ENCODE measurements at regions not wholly inside any gene's neighbourhood (a gene's known extent, or its start where the extent isn't known, plus 50 kb on each side); places are given as distances from the start of the nearest gene placed in this dataset.

DNA sequence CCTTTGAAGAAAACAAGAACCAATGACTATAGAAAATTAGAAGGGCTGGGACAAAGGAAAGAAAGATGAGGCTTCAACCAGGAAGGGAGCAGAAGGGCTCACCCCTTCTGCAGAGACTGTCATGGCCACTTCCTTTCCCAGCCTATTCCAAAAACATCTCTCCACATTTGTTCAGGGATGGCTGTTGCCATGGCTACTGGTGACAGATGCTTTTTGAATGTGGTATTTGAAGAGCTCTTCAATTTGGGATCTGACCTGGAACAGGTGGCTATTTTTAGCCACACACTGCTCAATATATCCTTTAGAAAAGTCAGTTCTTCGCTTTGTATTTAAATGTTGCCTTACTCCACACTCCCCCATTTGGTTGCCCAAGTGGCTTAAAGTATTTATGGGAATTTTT lies 64.1 kb upstream of the LCLAT1 start:
- Histone ChIP-seq H3K9me1 (replicated peaks; ENCODE audit: control insufficient read depth, extremely low read depth, insufficient read depth, low read length) (no peaks in the 10 kb centered on the region), H3K4me1 (ENCODE audit: control insufficient read depth, extremely low read depth, insufficient read depth, low read length) (no peaks in the 10 kb centered on the region), H3K9ac (replicated peaks; ENCODE audit: extremely low read depth, insufficient read depth, low read length) (no peak overlapping the region), H3K27me3 (ENCODE audit: control insufficient read depth in 2 of 2, insufficient read depth in 2 of 2, low read length in 2 of 2) (no peaks in the 10 kb centered on the region), H2AFZ (ENCODE audit: low read depth, low read length) (no peak overlapping the region), H3K4me3 (replicated peaks in 1 of 3; ENCODE audit: insufficient read depth in 1 of 3, low read depth in 1 of 3, low read length in 3 of 3) (no peak overlapping the region), H3K79me2 (ENCODE audit: control insufficient read depth, insufficient read depth, low read length) (no peaks in the 10 kb centered on the region), H4K20me1 (replicated peaks; ENCODE audit: control insufficient read depth, extremely low read depth, insufficient read depth, low read length) (no peaks in the 10 kb centered on the region), H3K9me3 (replicated peaks; ENCODE audit: control insufficient read depth, insufficient read depth, low read length) (no peaks in the 10 kb centered on the region), H3K27ac (ENCODE audit: insufficient read depth, low read depth, low read length) (no peak overlapping the region), H3K4me2 (ENCODE audit: insufficient read depth, low read length) (no peak overlapping the region), H3K36me3 (ENCODE audit: control insufficient read depth in 2 of 2, extremely low read depth in 1 of 2, insufficient read depth in 2 of 2, low read length in 2 of 2) (no peaks in the 10 kb centered on the region)
- intact Hi-C loops (cut with micrococcal nuclease), result no loop called here
- TF ChIP-seq EZH2 (IDR thresholded peaks at IDR 0.05; ENCODE audit: borderline replicate concordance, low read depth, low read length, severe bottlenecking), result no peak
- CTCF ChIA-PET, result no interaction called here
- POLR2A ChIA-PET, result no interaction called here
- DNase-seq (ENCODE audit: low read depth, low spot score) (no peak), FAIRE-seq (no peak)
- no TSS peak for BruUV-seq (replicated peaks)
- dilution Hi-C loops (cut with MboI; ENCODE audit: extremely low pct_ligation_motif_present, low sequenced_read_pairs), result no loop called here

DNA sequence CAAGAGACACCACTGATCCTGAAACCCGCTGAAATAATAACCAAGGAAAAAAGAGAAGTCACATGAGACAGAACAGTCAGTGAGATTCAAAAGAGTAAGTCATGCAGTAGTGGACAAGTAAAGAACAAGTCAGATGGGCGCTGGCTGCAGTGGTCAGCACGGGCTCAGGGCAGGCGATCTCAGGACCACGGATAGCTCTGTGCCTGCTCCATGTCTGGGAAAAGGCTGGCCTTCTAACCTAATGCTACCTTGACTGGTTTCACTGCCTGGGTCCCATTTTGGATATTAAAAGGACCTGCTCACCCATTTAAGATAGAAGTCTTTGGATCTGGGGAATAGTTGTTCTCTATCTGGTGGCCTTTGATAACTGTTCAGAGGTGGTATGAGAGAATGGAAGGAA lies 61.7 kb upstream of the LCLAT1 start:
- Histone ChIP-seq H4K20me1 (replicated peaks; ENCODE audit: control insufficient read depth, extremely low read depth, insufficient read depth, low read length) (no peaks in the 10 kb centered on the region), H2AFZ (ENCODE audit: low read depth, low read length) (no peak overlapping the region), H3K4me2 (ENCODE audit: insufficient read depth, low read length) (no peak overlapping the region), H3K4me3 (replicated peaks in 1 of 3; ENCODE audit: insufficient read depth in 1 of 3, low read depth in 1 of 3, low read length in 3 of 3) (no peak overlapping the region), H3K9me3 (replicated peaks; ENCODE audit: control insufficient read depth, insufficient read depth, low read length) (no peaks in the 10 kb centered on the region), H3K79me2 (ENCODE audit: control insufficient read depth, insufficient read depth, low read length) (no peaks in the 10 kb centered on the region), H3K9ac (replicated peaks; ENCODE audit: extremely low read depth, insufficient read depth, low read length) (no peak overlapping the region), H3K4me1 (ENCODE audit: control insufficient read depth, extremely low read depth, insufficient read depth, low read length) (no peaks in the 10 kb centered on the region), H3K27me3 (ENCODE audit: control insufficient read depth in 2 of 2, insufficient read depth in 2 of 2, low read length in 2 of 2) (peaks cover 0 to 2% of the 10 kb centered on the region in 2 experiments), H3K27ac (ENCODE audit: insufficient read depth, low read depth, low read length) (no peak overlapping the region), H3K9me1 (replicated peaks; ENCODE audit: control insufficient read depth, extremely low read depth, insufficient read depth, low read length) (no peaks in the 10 kb centered on the region), H3K36me3 (ENCODE audit: control insufficient read depth in 2 of 2, extremely low read depth in 1 of 2, insufficient read depth in 2 of 2, low read length in 2 of 2) (no peaks in the 10 kb centered on the region)
- dilution Hi-C loops (cut with MboI; ENCODE audit: extremely low pct_ligation_motif_present, low sequenced_read_pairs) (no loop called here), intact Hi-C loops (cut with micrococcal nuclease) (no loop called here)
- TF ChIP-seq EZH2 (IDR thresholded peaks at IDR 0.05; ENCODE audit: borderline replicate concordance, low read depth, low read length, severe bottlenecking) (no peak), GATA2 (IDR thresholded peaks at IDR 0.05; ENCODE audit: insufficient read depth, insufficient read length, low read depth, low read length) (no peak), JUN (IDR thresholded peaks at IDR 0.05; ENCODE audit: borderline replicate concordance, insufficient read depth, insufficient read length, low read depth) (no peak), MYC (IDR thresholded peaks at IDR 0.05; ENCODE audit: low read depth, low read length) (no peak)
- TF ChIP-seq, protein P1, sequence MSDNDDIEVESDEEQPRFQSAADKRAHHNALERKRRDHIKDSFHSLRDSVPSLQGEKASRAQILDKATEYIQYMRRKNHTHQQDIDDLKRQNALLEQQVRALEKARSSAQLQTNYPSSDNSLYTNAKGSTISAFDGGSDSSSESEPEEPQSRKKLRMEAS (IDR thresholded peaks at IDR 0.05; ENCODE audit: insufficient read depth, insufficient read length), result no peak
- TF ChIP-seq, protein P2, sequence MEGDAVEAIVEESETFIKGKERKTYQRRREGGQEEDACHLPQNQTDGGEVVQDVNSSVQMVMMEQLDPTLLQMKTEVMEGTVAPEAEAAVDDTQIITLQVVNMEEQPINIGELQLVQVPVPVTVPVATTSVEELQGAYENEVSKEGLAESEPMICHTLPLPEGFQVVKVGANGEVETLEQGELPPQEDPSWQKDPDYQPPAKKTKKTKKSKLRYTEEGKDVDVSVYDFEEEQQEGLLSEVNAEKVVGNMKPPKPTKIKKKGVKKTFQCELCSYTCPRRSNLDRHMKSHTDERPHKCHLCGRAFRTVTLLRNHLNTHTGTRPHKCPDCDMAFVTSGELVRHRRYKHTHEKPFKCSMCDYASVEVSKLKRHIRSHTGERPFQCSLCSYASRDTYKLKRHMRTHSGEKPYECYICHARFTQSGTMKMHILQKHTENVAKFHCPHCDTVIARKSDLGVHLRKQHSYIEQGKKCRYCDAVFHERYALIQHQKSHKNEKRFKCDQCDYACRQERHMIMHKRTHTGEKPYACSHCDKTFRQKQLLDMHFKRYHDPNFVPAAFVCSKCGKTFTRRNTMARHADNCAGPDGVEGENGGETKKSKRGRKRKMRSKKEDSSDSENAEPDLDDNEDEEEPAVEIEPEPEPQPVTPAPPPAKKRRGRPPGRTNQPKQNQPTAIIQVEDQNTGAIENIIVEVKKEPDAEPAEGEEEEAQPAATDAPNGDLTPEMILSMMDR (IDR thresholded peaks at IDR 0.05; ENCODE audit: extremely low read depth in 1 of 2, insufficient read depth in 1 of 2, low read depth in 1 of 2, low read length in 2 of 2), result no peak
- BruUV-seq (replicated peaks), result no TSS peak
- FAIRE-seq (peak; percentile 80), DNase-seq (ENCODE audit: low read depth, low spot score) (peak; percentile 33)
- CTCF ChIA-PET, result interaction anchor here (1.0 to 2.2 kb wide), 4 partner anchors 11 to 326 kb away, joined by 4 to 5 read pairs (median 5); no protein-coding TSS in a partner anchor
- POLR2A ChIA-PET, result no interaction called here

All from endothelial cell of umbilical vein (primary cell).